Hepatocyte (in vitro differentiated cells): ENCODE measurements at regions not wholly inside any gene's neighbourhood (a gene's known extent, or its start where the extent isn't known, plus 50 kb on each side); places are given as distances from the start of the nearest gene placed in this dataset.
"Not testable (repeated sequence)": the region's sequence is repeated elsewhere in the genome, so short reads cannot be mapped to it uniquely, and the experiment has no call there.

Source experiments
- EZH2phosphoT487 ChIP-seq: fragments of 200-600 bp; sonication (generic); IDR thresholded peaks from one replicate; pipeline ENCODE4 v1.6.1; 2018; ENCODE audit warnings: antibody characterized with exemption, mild to moderate bottlenecking, low read depth, moderate library complexity; ENCODE audit not compliant: unreplicated experiment, severe bottlenecking
- TF ChIP-seq, protein P1 (sequence below): fragments of 200-600 bp; sonication (generic); IDR thresholded peaks from 2 replicates; pipeline ENCODE4 v1.5.1; 2016; ENCODE audit warnings: antibody characterized with exemption, mild to moderate bottlenecking; ENCODE audit not compliant: poor library complexity

DNA sequence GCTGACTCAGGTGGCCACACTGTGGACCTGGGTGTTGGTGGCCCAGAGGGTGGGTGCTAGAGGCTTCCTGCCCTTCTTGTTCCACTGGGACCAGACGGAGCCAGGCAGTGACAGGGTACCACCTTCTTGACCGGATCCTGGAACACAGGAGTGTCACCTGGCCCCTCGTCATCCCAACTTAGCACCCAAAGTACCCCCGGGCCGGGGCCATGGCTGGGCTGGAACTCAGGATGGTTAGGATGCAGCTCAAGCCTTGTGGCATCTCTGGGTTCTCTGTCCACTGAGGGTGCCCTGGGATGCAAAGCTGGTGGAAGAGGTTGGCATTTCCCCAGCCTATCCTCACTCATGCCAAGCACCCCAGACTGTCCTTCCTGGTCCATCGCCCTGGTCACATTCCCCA lies 61.4 kb downstream of the CCDC74A start:
- TF ChIP-seq, protein P1, sequence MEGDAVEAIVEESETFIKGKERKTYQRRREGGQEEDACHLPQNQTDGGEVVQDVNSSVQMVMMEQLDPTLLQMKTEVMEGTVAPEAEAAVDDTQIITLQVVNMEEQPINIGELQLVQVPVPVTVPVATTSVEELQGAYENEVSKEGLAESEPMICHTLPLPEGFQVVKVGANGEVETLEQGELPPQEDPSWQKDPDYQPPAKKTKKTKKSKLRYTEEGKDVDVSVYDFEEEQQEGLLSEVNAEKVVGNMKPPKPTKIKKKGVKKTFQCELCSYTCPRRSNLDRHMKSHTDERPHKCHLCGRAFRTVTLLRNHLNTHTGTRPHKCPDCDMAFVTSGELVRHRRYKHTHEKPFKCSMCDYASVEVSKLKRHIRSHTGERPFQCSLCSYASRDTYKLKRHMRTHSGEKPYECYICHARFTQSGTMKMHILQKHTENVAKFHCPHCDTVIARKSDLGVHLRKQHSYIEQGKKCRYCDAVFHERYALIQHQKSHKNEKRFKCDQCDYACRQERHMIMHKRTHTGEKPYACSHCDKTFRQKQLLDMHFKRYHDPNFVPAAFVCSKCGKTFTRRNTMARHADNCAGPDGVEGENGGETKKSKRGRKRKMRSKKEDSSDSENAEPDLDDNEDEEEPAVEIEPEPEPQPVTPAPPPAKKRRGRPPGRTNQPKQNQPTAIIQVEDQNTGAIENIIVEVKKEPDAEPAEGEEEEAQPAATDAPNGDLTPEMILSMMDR: not testable (repeated sequence)
- not testable (repeated sequence) for TF ChIP-seq EZH2phosphoT487
